ENCODE measurements at regions not wholly inside any gene's neighbourhood (a gene's known extent, or its start where the extent isn't known, plus 50 kb on each side); places are given as distances from the start of the nearest gene placed in this dataset.

GRCh38 chr11:128388206-128388815 lies 199.0 kb downstream of the ETS1 start:
- no peak for TF ChIP-seq CTCF (IDR thresholded peaks at IDR 0.05; ENCODE audit: unreplicated experiment)
- no peaks in the 10 kb centered on the region for H3K9me3 Mint-ChIP-seq (ENCODE audit: unreplicated experiment)
- H3K4me1 Mint-ChIP-seq (ENCODE audit: unreplicated experiment), result no peaks in the 10 kb centered on the region
- H3K27me3 Mint-ChIP-seq (ENCODE audit: unreplicated experiment), result peaks cover 3% of the 10 kb centered on the region
- H3K4me3 Mint-ChIP-seq (ENCODE audit: unreplicated experiment), result no peak overlapping the region
- no peak for DNase-seq (ENCODE audit: low spot score)
- H3K36me3 Mint-ChIP-seq (ENCODE audit: low read depth, unreplicated experiment), result no peaks in the 10 kb centered on the region
- H3K27ac Mint-ChIP-seq (ENCODE audit: unreplicated experiment), result no peak overlapping the region

GRCh38 chr11:128379587-128380580 lies 207.5 kb downstream of the ETS1 start:
- no peak for TF ChIP-seq CTCF (IDR thresholded peaks at IDR 0.05; ENCODE audit: unreplicated experiment)
- Mint-ChIP-seq H3K4me1 (ENCODE audit: unreplicated experiment) (peaks cover 4% of the 10 kb centered on the region), H3K27ac (ENCODE audit: unreplicated experiment) (no peak overlapping the region), H3K4me3 (ENCODE audit: unreplicated experiment) (no peak overlapping the region), H3K36me3 (ENCODE audit: low read depth, unreplicated experiment) (no peaks in the 10 kb centered on the region), H3K27me3 (ENCODE audit: unreplicated experiment) (no peaks in the 10 kb centered on the region), H3K9me3 (ENCODE audit: unreplicated experiment) (no peaks in the 10 kb centered on the region)
- DNase-seq (ENCODE audit: low spot score), result no peak

GRCh38 chr11:128375961-128376360 lies 211.4 kb downstream of the ETS1 start:
- Mint-ChIP-seq H3K36me3 (ENCODE audit: low read depth, unreplicated experiment) (no peaks in the 10 kb centered on the region), H3K9me3 (ENCODE audit: unreplicated experiment) (no peaks in the 10 kb centered on the region), H3K4me3 (ENCODE audit: unreplicated experiment) (no peak overlapping the region), H3K27me3 (ENCODE audit: unreplicated experiment) (no peaks in the 10 kb centered on the region), H3K27ac (ENCODE audit: unreplicated experiment) (no peak overlapping the region), H3K4me1 (ENCODE audit: unreplicated experiment) (peaks cover 4% of the 10 kb centered on the region)
- no peak for DNase-seq (ENCODE audit: low spot score)
- no peak for TF ChIP-seq CTCF (IDR thresholded peaks at IDR 0.05; ENCODE audit: unreplicated experiment)

- Mint-ChIP-seq H3K9me3 (ENCODE audit: unreplicated experiment) (no peaks in the 10 kb centered on the region), H3K27me3 (ENCODE audit: unreplicated experiment) (no peaks in the 10 kb centered on the region), H3K27ac (ENCODE audit: unreplicated experiment) (no peak overlapping the region), H3K4me1 (ENCODE audit: unreplicated experiment) (peaks cover 4% of the 10 kb centered on the region), H3K4me3 (ENCODE audit: unreplicated experiment) (no peak overlapping the region), H3K36me3 (ENCODE audit: low read depth, unreplicated experiment) (no peaks in the 10 kb centered on the region)
- no peak for TF ChIP-seq CTCF (IDR thresholded peaks at IDR 0.05; ENCODE audit: unreplicated experiment)
- DNase-seq (ENCODE audit: low spot score), result no peak
These were observed 213.3 kb downstream of the ETS1 start for GRCh38 chr11:128374026-128374425.

- no peaks in the 10 kb centered on the region for H3K36me3 Mint-ChIP-seq (ENCODE audit: low read depth, unreplicated experiment)
- DNase-seq (ENCODE audit: low spot score), result no peak
- TF ChIP-seq CTCF (IDR thresholded peaks at IDR 0.05; ENCODE audit: unreplicated experiment), result no peak
- no peaks in the 10 kb centered on the region for H3K27me3 Mint-ChIP-seq (ENCODE audit: unreplicated experiment)
- no peak overlapping the region for H3K27ac Mint-ChIP-seq (ENCODE audit: unreplicated experiment)
- H3K4me1 Mint-ChIP-seq (ENCODE audit: unreplicated experiment), result peaks cover 4% of the 10 kb centered on the region
- no peaks in the 10 kb centered on the region for H3K9me3 Mint-ChIP-seq (ENCODE audit: unreplicated experiment)
- H3K4me3 Mint-ChIP-seq (ENCODE audit: unreplicated experiment), result no peak overlapping the region
These were observed 214.4 kb downstream of the ETS1 start for GRCh38 chr11:128372977-128373376.
